GM23338 (cell line): ENCODE measurements at regions not wholly inside any gene's neighbourhood (a gene's known extent, or its start where the extent isn't known, plus 50 kb on each side); places are given as distances from the start of the nearest gene placed in this dataset.

ENCODE experiments used
- ATAC-seq: fragments of 200-7000 bp; cut with Tn5 transposase; 3 replicates; pipeline ENCODE4 v1.9.1; 2020
- DNase-seq: peaks from one replicate; pipeline ENCODE4 v3.0.0-alpha.2; 2015; ENCODE audit warnings: low spot score
- H2AFZ ChIP-seq: fragments of 200-600 bp; sonication (generic); 2 replicates; pipeline ENCODE4 v1.8.0; 2016; ENCODE audit warnings: antibody characterized with exemption, mild to moderate bottlenecking, moderate library complexity
- H3F3A ChIP-seq: fragments of 200-600 bp; sonication (generic); replicated peaks from 2 replicates; pipeline ENCODE4 v1.8.0; 2017; ENCODE audit warnings: antibody characterized with exemption, mixed run types, low read depth
- H3K27ac ChIP-seq: fragments of 200-600 bp; sonication (generic); 2 replicates; pipeline ENCODE4 v1.6.1; 2016; ENCODE audit warnings: low read depth
- H3K27me3 ChIP-seq: fragments of 200-600 bp; sonication (generic); 2 replicates; pipeline ENCODE4 v1.8.0; 2016; ENCODE audit warnings: mild to moderate bottlenecking, mixed run types, moderate library complexity; ENCODE audit not compliant: insufficient read depth
- H3K36me3 ChIP-seq: fragments of 200-600 bp; sonication (generic); 2 replicates; pipeline ENCODE4 v1.8.0; 2016; ENCODE audit warnings: mild to moderate bottlenecking; ENCODE audit not compliant: insufficient read depth
- H3K4me1 ChIP-seq: fragments of 200-600 bp; sonication (generic); 2 replicates; pipeline ENCODE4 v1.8.0; 2016; ENCODE audit warnings: mild to moderate bottlenecking, moderate library complexity; ENCODE audit not compliant: insufficient read depth
- H3K4me2 ChIP-seq: fragments of 200-600 bp; sonication (generic); 2 replicates; pipeline ENCODE4 v1.7.1; 2017; ENCODE audit warnings: mixed run types
- H3K4me3 ChIP-seq: fragments of 200-600 bp; sonication (generic); 2 replicates; pipeline ENCODE4 v1.6.1; 2016; ENCODE audit warnings: mixed run types
- H3K79me2 ChIP-seq: fragments of 200-600 bp; sonication (generic); replicated peaks from 2 replicates; pipeline ENCODE4 v1.8.0; 2017; ENCODE audit warnings: mild to moderate bottlenecking; ENCODE audit not compliant: insufficient read depth
- H3K9me2 ChIP-seq: fragments of 200-600 bp; sonication (generic); 2 replicates; pipeline ENCODE4 v1.8.0; 2017; ENCODE audit not compliant: insufficient read depth
- H4K20me1 ChIP-seq: fragments of 200-600 bp; sonication (generic); replicated peaks from 2 replicates; pipeline ENCODE4 v1.8.0; 2017; ENCODE audit warnings: mild to moderate bottlenecking; ENCODE audit not compliant: insufficient read depth
- H3K27ac Mint-ChIP-seq: 2 replicates; pipeline ENCODE4 v1.8.0; 2020; ENCODE audit warnings: inconsistent platforms, mild to moderate bottlenecking, moderate library complexity, mixed read lengths
- H3K27me3 Mint-ChIP-seq: 3 replicates; pipeline ENCODE4 v1.8.0; 2022; ENCODE audit warnings: low read depth, mild to moderate bottlenecking, moderate library complexity, mixed read lengths, inconsistent platforms; ENCODE audit not compliant: insufficient read depth, poor library complexity
- H3K36me3 Mint-ChIP-seq: 3 replicates; pipeline ENCODE4 v1.8.0; 2021; ENCODE audit warnings: low read depth, mild to moderate bottlenecking, inconsistent platforms, moderate library complexity, mixed read lengths
- H3K4me1 Mint-ChIP-seq: 3 replicates; pipeline ENCODE4 v1.8.0; 2020; ENCODE audit warnings: mild to moderate bottlenecking, inconsistent platforms, mixed read lengths
- H3K4me3 Mint-ChIP-seq: 3 replicates; pipeline ENCODE4 v1.8.0; 2021; ENCODE audit warnings: moderate library complexity, mild to moderate bottlenecking, inconsistent platforms, mixed read lengths
- H3K9me3 Mint-ChIP-seq: 3 replicates; pipeline ENCODE4 v1.8.0; 2020; ENCODE audit warnings: moderate library complexity, mild to moderate bottlenecking, inconsistent platforms, mixed read lengths
- CREB1 ChIP-seq: fragments of 250-450 bp; sonication (Bioruptor Pico); IDR thresholded peaks from 2 replicates; pipeline ENCODE4 v1.5.0; 2020; ENCODE audit warnings: low read depth, mild to moderate bottlenecking, moderate library complexity
- EZH2 ChIP-seq: fragments of 200-600 bp; sonication (generic); IDR thresholded peaks from one replicate; pipeline ENCODE4 v1.8.0; 2017; ENCODE audit warnings: antibody characterized with exemption, mild to moderate bottlenecking, low read depth; ENCODE audit not compliant: unreplicated experiment
- EZH2phosphoT487 ChIP-seq: fragments of 200-600 bp; sonication (generic); IDR thresholded peaks from one replicate; pipeline ENCODE4 v1.8.1; 2018; ENCODE audit warnings: antibody characterized with exemption; ENCODE audit not compliant: unreplicated experiment
- JUNB ChIP-seq: IDR thresholded peaks from one replicate; pipeline ENCODE4 v1.6.1; 2016; ENCODE audit warnings: antibody characterized with exemption; ENCODE audit not compliant: unreplicated experiment
- NANOG ChIP-seq: IDR thresholded peaks from 2 replicates; pipeline ENCODE4 v1.6.1; 2016; ENCODE audit warnings: antibody characterized with exemption, borderline replicate concordance
- STAT1 ChIP-seq: IDR thresholded peaks from one replicate; pipeline ENCODE4 v1.6.1; 2016; ENCODE audit warnings: antibody characterized with exemption; ENCODE audit not compliant: unreplicated experiment
- ZNF331 ChIP-seq: fragments of 250-450 bp; sonication (Bioruptor Pico); IDR thresholded peaks from 2 replicates; pipeline ENCODE4 v1.5.0; 2020; ENCODE audit warnings: low read depth, mild to moderate bottlenecking, moderate library complexity
- TF ChIP-seq, protein P1 (sequence below): IDR thresholded peaks from one replicate; pipeline ENCODE4 v1.6.1; 2018; ENCODE audit warnings: antibody characterized with exemption; ENCODE audit not compliant: unreplicated experiment
- TF ChIP-seq, protein P2 (sequence below), 2 experiments: fragments of 200-600 bp in 1 of 2; sonication (generic) in 1 of 2; conservative IDR thresholded peaks; 2 replicates each; pipeline versions ENCODE4 v1.5.1 to v1.6.1; 2016 to 2017; ENCODE audit warnings: antibody characterized with exemption in 2 of 2, low read depth in 2 of 2, mild to moderate bottlenecking in 2 of 2, moderate library complexity in 1 of 2
- TF ChIP-seq, protein P3 (sequence below): IDR thresholded peaks from 2 replicates; pipeline ENCODE4 v1.6.1; 2016; ENCODE audit warnings: antibody characterized with exemption

DNA sequence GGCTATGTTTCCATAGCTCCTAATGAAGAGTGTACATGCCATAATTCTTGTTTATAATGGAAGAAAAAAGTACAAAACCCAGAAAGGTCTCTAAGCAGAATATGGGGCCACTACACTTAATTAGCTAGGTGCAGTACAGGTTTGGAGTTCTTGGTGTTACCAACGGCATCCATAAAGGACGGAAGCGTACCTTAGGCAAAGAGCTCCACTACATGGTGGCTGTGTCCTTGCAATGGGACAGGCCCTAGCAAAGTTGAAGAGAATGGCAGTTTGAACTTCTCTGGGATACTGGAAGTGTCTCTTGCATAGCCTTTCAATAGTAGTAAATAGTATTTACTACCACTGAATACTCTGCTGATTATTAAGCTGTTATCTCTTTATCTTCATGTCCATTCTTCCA is 371.7 kb upstream of the MMS22L start:
- H3K4me3 ChIP-seq, result no peak overlapping the region
- ATAC-seq (peak; percentile 60), DNase-seq (peak; percentile 36)
- no peak overlapping the region for H3K4me2 ChIP-seq
- no peak for TF ChIP-seq EZH2
- TF ChIP-seq, protein P1, sequence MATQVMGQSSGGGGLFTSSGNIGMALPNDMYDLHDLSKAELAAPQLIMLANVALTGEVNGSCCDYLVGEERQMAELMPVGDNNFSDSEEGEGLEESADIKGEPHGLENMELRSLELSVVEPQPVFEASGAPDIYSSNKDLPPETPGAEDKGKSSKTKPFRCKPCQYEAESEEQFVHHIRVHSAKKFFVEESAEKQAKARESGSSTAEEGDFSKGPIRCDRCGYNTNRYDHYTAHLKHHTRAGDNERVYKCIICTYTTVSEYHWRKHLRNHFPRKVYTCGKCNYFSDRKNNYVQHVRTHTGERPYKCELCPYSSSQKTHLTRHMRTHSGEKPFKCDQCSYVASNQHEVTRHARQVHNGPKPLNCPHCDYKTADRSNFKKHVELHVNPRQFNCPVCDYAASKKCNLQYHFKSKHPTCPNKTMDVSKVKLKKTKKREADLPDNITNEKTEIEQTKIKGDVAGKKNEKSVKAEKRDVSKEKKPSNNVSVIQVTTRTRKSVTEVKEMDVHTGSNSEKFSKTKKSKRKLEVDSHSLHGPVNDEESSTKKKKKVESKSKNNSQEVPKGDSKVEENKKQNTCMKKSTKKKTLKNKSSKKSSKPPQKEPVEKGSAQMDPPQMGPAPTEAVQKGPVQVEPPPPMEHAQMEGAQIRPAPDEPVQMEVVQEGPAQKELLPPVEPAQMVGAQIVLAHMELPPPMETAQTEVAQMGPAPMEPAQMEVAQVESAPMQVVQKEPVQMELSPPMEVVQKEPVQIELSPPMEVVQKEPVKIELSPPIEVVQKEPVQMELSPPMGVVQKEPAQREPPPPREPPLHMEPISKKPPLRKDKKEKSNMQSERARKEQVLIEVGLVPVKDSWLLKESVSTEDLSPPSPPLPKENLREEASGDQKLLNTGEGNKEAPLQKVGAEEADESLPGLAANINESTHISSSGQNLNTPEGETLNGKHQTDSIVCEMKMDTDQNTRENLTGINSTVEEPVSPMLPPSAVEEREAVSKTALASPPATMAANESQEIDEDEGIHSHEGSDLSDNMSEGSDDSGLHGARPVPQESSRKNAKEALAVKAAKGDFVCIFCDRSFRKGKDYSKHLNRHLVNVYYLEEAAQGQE, result no peak
- TF ChIP-seq STAT1, result no peak
- TF ChIP-seq, protein P2, sequence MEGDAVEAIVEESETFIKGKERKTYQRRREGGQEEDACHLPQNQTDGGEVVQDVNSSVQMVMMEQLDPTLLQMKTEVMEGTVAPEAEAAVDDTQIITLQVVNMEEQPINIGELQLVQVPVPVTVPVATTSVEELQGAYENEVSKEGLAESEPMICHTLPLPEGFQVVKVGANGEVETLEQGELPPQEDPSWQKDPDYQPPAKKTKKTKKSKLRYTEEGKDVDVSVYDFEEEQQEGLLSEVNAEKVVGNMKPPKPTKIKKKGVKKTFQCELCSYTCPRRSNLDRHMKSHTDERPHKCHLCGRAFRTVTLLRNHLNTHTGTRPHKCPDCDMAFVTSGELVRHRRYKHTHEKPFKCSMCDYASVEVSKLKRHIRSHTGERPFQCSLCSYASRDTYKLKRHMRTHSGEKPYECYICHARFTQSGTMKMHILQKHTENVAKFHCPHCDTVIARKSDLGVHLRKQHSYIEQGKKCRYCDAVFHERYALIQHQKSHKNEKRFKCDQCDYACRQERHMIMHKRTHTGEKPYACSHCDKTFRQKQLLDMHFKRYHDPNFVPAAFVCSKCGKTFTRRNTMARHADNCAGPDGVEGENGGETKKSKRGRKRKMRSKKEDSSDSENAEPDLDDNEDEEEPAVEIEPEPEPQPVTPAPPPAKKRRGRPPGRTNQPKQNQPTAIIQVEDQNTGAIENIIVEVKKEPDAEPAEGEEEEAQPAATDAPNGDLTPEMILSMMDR (conservative IDR thresholded peaks at IDR 0.05; ENCODE audit: low read depth in 2 of 2), result peak in 1 of 2 experiments; percentile 60; a peak in 3 of 4 replicates
- no peak overlapping the region for H3K4me3 Mint-ChIP-seq
- H3K79me2 ChIP-seq, result no peaks in the 10 kb centered on the region
- H3K27ac Mint-ChIP-seq, result no peak overlapping the region
- H4K20me1 ChIP-seq, result no peaks in the 10 kb centered on the region
- no peaks in the 10 kb centered on the region; the same call in 2 of the 3 replicates for H3K4me1 Mint-ChIP-seq
- no peaks in the 10 kb centered on the region for H3K9me2 ChIP-seq
- no peaks in the 10 kb centered on the region for H3K27me3 Mint-ChIP-seq
- no peak overlapping the region for H3K27ac ChIP-seq
- H3K36me3 ChIP-seq, result no peaks in the 10 kb centered on the region
- no peak overlapping the region for H2AFZ ChIP-seq
- no peaks in the 10 kb centered on the region for H3K4me1 ChIP-seq
- no peaks in the 10 kb centered on the region for H3K9me3 Mint-ChIP-seq
- H3K36me3 Mint-ChIP-seq, result no peaks in the 10 kb centered on the region
- H3K27me3 ChIP-seq, result no peaks in the 10 kb centered on the region
- H3F3A ChIP-seq, result no peaks in the 10 kb centered on the region

DNA sequence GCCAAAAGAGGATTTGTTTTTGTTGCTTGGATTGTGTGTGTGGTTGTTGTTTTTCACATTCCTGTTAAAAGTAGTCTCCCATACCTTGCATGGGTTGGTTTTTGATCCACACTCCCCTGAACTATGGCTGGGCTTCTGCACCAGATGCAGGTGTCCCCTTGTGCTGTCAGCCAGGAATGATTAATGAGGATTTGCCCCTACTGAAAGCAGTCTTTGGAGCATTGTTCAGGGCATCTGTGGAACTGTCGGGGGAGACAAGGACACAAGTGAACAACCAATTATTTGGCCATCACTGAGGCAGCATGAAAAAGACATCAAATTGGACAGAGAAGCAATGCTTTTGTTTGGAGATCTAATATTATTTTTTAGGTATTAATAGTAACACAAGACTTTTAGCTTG is 373.2 kb upstream of the MMS22L start:
- no peaks in the 10 kb centered on the region for H3K9me3 Mint-ChIP-seq
- H3K27me3 Mint-ChIP-seq, result no peaks in the 10 kb centered on the region
- TF ChIP-seq EZH2phosphoT487 (no peak), EZH2 (no peak), ZNF331 (CRISPR knock-in tag) (no peak), CREB1 (CRISPR knock-in tag) (no peak), NANOG (no peak), JUNB (no peak)
- TF ChIP-seq, protein P1, result no peak
- TF ChIP-seq, protein P3, sequence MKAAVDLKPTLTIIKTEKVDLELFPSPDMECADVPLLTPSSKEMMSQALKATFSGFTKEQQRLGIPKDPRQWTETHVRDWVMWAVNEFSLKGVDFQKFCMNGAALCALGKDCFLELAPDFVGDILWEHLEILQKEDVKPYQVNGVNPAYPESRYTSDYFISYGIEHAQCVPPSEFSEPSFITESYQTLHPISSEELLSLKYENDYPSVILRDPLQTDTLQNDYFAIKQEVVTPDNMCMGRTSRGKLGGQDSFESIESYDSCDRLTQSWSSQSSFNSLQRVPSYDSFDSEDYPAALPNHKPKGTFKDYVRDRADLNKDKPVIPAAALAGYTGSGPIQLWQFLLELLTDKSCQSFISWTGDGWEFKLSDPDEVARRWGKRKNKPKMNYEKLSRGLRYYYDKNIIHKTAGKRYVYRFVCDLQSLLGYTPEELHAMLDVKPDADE, result no peak
- H3K4me2 ChIP-seq, result no peak overlapping the region
- no peaks in the 10 kb centered on the region for H3F3A ChIP-seq
- no peaks in the 10 kb centered on the region for H3K36me3 ChIP-seq
- no peaks in the 10 kb centered on the region for H3K4me1 ChIP-seq
- H3K4me3 ChIP-seq, result no peak overlapping the region
- H3K4me1 Mint-ChIP-seq, result peaks cover 4% of the 10 kb centered on the region
- H3K36me3 Mint-ChIP-seq, result no peaks in the 10 kb centered on the region
- no peak; the same call in 2 of the 3 replicates for ATAC-seq
- no peak overlapping the region for H3K4me3 Mint-ChIP-seq
- H3K79me2 ChIP-seq, result no peaks in the 10 kb centered on the region
- H3K9me2 ChIP-seq, result no peaks in the 10 kb centered on the region
- no peak overlapping the region for H2AFZ ChIP-seq
- no peaks in the 10 kb centered on the region for H3K27me3 ChIP-seq
- H4K20me1 ChIP-seq, result no peaks in the 10 kb centered on the region
- no peak overlapping the region for H3K27ac ChIP-seq
- no peak for DNase-seq
- H3K27ac Mint-ChIP-seq, result no peak overlapping the region
